Neural cell (in vitro differentiated cells): ENCODE measurements at regions not wholly inside any gene's neighbourhood (a gene's known extent, or its start where the extent isn't known, plus 50 kb on each side); places are given as distances from the start of the nearest gene placed in this dataset.

Source experiments
- EP300 ChIP-seq: fragments of 450-650 bp; conservative IDR thresholded peaks from 2 replicates; pipeline ENCODE4 v1.6.1; 2014; ENCODE audit warnings: antibody characterized with exemption, mild to moderate bottlenecking, moderate library complexity; ENCODE audit not compliant: poor library complexity, severe bottlenecking
- EZH2 ChIP-seq: fragments of 200-600, 300-800 bp; shearing (Covaris generic), sonication (generic); IDR thresholded peaks from 2 replicates; pipeline ENCODE4 v1.6.1; 2014; ENCODE audit warnings: antibody characterized with exemption, low read length, borderline replicate concordance, mild to moderate bottlenecking; ENCODE audit not compliant: insufficient read depth, poor library complexity, severe bottlenecking
- MXI1 ChIP-seq: fragments of 450-650 bp; conservative IDR thresholded peaks from 2 replicates; pipeline ENCODE4 v1.6.1; 2014; ENCODE audit warnings: antibody characterized with exemption, mild to moderate bottlenecking; ENCODE audit not compliant: poor library complexity, severe bottlenecking
- POLR2AphosphoS5 ChIP-seq: IDR thresholded peaks from 2 replicates; pipeline ENCODE4 v1.6.1; 2012
- SMC3 ChIP-seq: fragments of 450-650 bp; conservative IDR thresholded peaks from 2 replicates; pipeline ENCODE4 v1.6.1; 2014; ENCODE audit warnings: antibody characterized with exemption, mild to moderate bottlenecking, moderate library complexity; ENCODE audit not compliant: poor library complexity
- TAF1 ChIP-seq: IDR thresholded peaks from 2 replicates; pipeline ENCODE4 v1.6.1; 2012; ENCODE audit warnings: low read depth
- TF ChIP-seq, protein P1 (sequence below): fragments of 450-650 bp; IDR thresholded peaks from 2 replicates; pipeline ENCODE4 v1.5.1; 2014; ENCODE audit warnings: antibody characterized with exemption, mild to moderate bottlenecking, moderate library complexity; ENCODE audit not compliant: poor library complexity, severe bottlenecking
- TF ChIP-seq, protein P2 (sequence below): IDR thresholded peaks from 2 replicates; pipeline ENCODE4 v1.6.1; 2012; ENCODE audit warnings: borderline replicate concordance

DNA sequence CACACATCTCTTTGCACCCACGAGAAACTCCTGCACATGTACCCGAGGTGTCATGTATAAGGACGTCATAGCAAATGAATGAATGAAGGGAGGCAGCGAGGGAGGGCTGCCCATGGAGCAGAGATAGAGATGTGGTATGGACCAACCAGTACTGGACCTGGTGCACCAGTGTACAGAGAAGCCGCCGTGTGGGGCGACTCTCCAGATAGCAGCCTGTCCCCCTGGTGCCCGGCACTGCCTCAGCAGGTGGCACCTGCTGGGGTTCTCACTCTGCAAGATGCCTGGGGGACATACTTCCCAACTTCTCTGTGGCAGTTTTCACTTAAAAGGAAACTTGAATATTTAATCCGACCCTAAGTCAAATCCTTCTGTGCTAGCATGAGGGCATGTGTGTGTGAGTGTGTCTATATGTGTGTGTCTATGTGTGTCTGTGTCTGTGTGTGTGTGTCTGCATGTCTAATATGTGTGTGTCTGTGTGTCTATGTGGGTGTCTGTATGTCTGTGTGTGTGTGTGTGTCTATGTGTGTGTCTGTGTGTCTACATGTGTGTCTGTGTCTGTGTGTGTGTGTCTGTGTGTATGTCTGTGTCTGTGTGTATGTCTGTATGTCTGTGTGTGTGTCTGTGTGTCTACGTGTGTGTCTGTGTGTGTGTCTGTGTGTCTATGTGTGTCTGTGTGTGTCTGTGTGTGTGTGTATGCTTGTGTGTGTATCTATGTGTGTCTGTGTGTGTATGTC is 132.0 kb downstream of the RNASET2 start:
- TF ChIP-seq, protein P1, sequence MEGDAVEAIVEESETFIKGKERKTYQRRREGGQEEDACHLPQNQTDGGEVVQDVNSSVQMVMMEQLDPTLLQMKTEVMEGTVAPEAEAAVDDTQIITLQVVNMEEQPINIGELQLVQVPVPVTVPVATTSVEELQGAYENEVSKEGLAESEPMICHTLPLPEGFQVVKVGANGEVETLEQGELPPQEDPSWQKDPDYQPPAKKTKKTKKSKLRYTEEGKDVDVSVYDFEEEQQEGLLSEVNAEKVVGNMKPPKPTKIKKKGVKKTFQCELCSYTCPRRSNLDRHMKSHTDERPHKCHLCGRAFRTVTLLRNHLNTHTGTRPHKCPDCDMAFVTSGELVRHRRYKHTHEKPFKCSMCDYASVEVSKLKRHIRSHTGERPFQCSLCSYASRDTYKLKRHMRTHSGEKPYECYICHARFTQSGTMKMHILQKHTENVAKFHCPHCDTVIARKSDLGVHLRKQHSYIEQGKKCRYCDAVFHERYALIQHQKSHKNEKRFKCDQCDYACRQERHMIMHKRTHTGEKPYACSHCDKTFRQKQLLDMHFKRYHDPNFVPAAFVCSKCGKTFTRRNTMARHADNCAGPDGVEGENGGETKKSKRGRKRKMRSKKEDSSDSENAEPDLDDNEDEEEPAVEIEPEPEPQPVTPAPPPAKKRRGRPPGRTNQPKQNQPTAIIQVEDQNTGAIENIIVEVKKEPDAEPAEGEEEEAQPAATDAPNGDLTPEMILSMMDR: no peak
- no peak for TF ChIP-seq MXI1
- TF ChIP-seq, protein P2, sequence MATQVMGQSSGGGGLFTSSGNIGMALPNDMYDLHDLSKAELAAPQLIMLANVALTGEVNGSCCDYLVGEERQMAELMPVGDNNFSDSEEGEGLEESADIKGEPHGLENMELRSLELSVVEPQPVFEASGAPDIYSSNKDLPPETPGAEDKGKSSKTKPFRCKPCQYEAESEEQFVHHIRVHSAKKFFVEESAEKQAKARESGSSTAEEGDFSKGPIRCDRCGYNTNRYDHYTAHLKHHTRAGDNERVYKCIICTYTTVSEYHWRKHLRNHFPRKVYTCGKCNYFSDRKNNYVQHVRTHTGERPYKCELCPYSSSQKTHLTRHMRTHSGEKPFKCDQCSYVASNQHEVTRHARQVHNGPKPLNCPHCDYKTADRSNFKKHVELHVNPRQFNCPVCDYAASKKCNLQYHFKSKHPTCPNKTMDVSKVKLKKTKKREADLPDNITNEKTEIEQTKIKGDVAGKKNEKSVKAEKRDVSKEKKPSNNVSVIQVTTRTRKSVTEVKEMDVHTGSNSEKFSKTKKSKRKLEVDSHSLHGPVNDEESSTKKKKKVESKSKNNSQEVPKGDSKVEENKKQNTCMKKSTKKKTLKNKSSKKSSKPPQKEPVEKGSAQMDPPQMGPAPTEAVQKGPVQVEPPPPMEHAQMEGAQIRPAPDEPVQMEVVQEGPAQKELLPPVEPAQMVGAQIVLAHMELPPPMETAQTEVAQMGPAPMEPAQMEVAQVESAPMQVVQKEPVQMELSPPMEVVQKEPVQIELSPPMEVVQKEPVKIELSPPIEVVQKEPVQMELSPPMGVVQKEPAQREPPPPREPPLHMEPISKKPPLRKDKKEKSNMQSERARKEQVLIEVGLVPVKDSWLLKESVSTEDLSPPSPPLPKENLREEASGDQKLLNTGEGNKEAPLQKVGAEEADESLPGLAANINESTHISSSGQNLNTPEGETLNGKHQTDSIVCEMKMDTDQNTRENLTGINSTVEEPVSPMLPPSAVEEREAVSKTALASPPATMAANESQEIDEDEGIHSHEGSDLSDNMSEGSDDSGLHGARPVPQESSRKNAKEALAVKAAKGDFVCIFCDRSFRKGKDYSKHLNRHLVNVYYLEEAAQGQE: no peak
- TF ChIP-seq POLR2AphosphoS5: no peak
- TF ChIP-seq EZH2: no peak
- TF ChIP-seq EP300: no peak
- TF ChIP-seq TAF1: no peak
- no peak for TF ChIP-seq SMC3
